ENCODE measurements at regions not wholly inside any gene's neighbourhood (a gene's known extent, or its start where the extent isn't known, plus 50 kb on each side); places are given as distances from the start of the nearest gene placed in this dataset.

- no peak for DNase-seq (ENCODE audit: low spot score)
- in situ Hi-C loops (cut with MboI; ENCODE audit: low pct_unique_long_range_greater_than_20kb, low sequenced_read_pairs, unreplicated experiment) = no loop called here
- TF ChIP-seq, protein P1, sequence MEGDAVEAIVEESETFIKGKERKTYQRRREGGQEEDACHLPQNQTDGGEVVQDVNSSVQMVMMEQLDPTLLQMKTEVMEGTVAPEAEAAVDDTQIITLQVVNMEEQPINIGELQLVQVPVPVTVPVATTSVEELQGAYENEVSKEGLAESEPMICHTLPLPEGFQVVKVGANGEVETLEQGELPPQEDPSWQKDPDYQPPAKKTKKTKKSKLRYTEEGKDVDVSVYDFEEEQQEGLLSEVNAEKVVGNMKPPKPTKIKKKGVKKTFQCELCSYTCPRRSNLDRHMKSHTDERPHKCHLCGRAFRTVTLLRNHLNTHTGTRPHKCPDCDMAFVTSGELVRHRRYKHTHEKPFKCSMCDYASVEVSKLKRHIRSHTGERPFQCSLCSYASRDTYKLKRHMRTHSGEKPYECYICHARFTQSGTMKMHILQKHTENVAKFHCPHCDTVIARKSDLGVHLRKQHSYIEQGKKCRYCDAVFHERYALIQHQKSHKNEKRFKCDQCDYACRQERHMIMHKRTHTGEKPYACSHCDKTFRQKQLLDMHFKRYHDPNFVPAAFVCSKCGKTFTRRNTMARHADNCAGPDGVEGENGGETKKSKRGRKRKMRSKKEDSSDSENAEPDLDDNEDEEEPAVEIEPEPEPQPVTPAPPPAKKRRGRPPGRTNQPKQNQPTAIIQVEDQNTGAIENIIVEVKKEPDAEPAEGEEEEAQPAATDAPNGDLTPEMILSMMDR (IDR thresholded peaks at IDR 0.05; ENCODE audit: extremely low read depth, insufficient read depth, missing control alignments) = no peak
Observed at GRCh38 chr10:128551475-128551874, 425.3 kb upstream of the MKI67 start.

DNA sequence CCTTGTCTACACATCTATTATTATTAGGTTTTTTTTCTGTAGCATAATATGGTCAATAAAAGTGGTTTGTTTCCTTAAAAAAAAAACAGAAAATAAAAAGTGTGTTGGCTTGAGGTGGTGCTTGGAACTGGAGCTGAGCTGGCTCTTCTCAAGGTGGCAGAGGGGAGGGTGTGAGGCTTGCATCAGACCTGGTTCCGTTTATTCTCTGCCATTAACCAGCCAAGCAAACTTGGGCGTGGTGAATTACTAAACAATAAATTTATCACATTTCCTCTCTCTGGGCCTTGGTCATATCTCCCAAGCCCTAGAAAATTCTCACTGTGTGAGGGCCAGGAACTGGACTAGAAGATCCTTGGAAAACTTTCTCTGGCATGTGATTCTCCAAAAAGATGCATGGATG is 427.5 kb upstream of the MKI67 start:
- in situ Hi-C loops (cut with MboI; ENCODE audit: low pct_unique_long_range_greater_than_20kb, low sequenced_read_pairs, unreplicated experiment) = no loop called here

DNA sequence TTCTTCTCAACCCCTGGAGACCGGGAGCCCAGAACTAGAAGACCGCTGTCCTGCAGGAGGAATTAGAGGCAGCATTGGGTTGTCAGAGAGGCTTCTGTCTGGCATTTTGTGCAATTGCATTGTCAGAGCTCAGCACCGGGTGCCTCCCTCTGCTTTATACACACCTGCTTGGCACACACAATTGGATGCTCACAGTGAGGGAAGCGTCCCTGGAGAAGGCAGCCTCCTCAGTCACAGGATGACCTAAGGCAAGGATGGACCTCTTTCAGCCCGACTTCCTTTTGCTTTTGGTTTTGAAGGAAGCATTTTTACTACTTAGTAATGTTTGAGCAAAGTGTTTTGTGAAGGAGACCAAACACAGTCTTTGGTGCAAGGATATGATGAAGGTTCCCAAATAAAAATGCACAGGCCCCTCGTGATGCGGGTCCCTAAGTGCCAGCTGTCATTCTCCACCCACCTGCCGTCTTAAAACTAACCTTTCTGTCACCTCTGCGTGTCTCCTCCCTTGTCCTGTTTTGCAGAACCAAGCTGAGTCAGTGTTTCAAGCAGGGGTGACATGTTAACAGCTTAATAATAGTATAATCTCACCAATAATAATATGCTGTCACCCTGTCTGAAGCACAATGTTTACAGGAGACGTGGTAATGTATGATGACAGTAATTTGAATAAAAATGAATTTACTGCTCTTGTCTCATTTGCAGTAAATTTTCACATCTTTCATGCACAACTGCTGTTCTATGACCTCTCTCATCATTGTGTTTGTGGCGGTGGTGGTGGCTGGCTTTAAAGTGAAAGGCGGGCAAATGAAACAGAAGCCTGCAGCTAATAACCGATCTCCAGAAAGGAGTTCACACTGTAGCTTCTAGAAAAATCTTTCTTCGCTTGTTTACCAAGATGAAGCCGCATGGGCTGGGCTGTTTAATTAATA is 430.2 kb upstream of the MKI67 start:
- DNase-seq (ENCODE audit: low spot score) = no peak
- TF ChIP-seq, protein P1 (IDR thresholded peaks at IDR 0.05; ENCODE audit: extremely low read depth, insufficient read depth, missing control alignments) = no peak
- in situ Hi-C loops (cut with MboI; ENCODE audit: low pct_unique_long_range_greater_than_20kb, low sequenced_read_pairs, unreplicated experiment) = no loop called here

More for the DNA sequence above, 427.5 kb upstream of the MKI67 start:
- no peak for DNase-seq (ENCODE audit: low spot score)
- TF ChIP-seq, protein P1 (IDR thresholded peaks at IDR 0.05; ENCODE audit: extremely low read depth, insufficient read depth, missing control alignments) = no peak

GRCh38 chr10:128557149-128557710 is 431.0 kb upstream of the MKI67 start:
- no peak for DNase-seq (ENCODE audit: low spot score)
- TF ChIP-seq, protein P1 (IDR thresholded peaks at IDR 0.05; ENCODE audit: extremely low read depth, insufficient read depth, missing control alignments) = no peak
- in situ Hi-C loops (cut with MboI; ENCODE audit: low pct_unique_long_range_greater_than_20kb, low sequenced_read_pairs, unreplicated experiment) = no loop called here

DNA sequence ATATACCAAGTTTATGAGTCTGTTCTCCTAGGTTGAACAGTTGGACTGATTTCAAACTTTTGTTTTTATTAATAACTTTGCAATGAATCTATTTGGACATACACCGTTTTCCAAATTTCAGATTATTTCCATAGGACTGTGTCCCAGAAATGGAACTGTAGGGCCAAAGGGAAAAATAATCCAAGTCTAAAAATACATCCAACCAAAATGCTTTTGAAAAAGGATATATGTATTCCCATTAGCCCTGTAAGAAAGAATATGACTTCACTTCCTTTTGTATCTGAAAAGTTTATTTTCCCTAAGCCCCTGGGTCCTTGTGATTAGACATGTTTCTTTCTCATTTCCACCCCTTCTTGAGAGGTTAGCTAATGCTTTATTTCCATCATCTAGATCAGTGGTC is 434.2 kb upstream of the MKI67 start:
- no peak for DNase-seq (ENCODE audit: low spot score)
- in situ Hi-C loops (cut with MboI; ENCODE audit: low pct_unique_long_range_greater_than_20kb, low sequenced_read_pairs, unreplicated experiment) = no loop called here
- TF ChIP-seq, protein P1 (IDR thresholded peaks at IDR 0.05; ENCODE audit: extremely low read depth, insufficient read depth, missing control alignments) = no peak

DNA sequence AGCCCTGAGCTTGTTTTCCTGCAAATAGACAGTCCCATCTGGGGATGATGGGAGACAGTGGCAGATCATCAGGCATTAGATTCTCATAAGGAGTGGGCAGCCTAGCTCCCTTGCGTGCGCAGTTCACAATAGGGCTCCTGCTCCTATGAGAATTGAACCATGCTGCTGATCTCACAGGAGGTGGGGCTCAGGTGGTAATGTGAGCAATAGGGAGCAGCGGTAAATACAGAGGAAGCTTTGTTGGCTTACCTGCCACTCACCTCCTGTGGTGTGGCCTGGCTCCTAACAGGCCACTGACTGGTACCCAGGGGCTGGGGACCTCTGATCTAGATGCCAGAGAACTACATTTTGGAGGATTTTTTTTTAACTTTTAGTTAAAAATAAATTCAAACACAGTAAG is 434.8 kb upstream of the MKI67 start:
- in situ Hi-C loops (cut with MboI; ENCODE audit: low pct_unique_long_range_greater_than_20kb, low sequenced_read_pairs, unreplicated experiment) = no loop called here
- TF ChIP-seq, protein P1 (IDR thresholded peaks at IDR 0.05; ENCODE audit: extremely low read depth, insufficient read depth, missing control alignments) = no peak

More for the DNA sequence above, 434.8 kb upstream of the MKI67 start:
- DNase-seq (ENCODE audit: low spot score) = no peak
